D721Med (cell line): ENCODE measurements at regions not wholly inside any gene's neighbourhood (a gene's known extent, or its start where the extent isn't known, plus 50 kb on each side); places are given as distances from the start of the nearest gene placed in this dataset.

Experiments used
- DNase-seq: peaks from one replicate; pipeline ENCODE4 v3.0.0; 2011; ENCODE audit warnings: low spot score; ENCODE audit not compliant: insufficient read length
- FAIRE-seq: peaks from 2 replicates; lab custom pipeline; 2011; peaks lifted over from hg19 to GRCh38; lab: Jason Lieb, UNC
- CTCF ChIP-seq: IDR thresholded peaks from 2 replicates; pipeline ENCODE4 v1.5.1; 2012; ENCODE audit warnings: mild to moderate bottlenecking, control low read depth; ENCODE audit not compliant: insufficient read depth; ENCODE audit errors: missing control alignments

GRCh38 chr10:60456053-60456452 is 66.4 kb upstream of the ANK3 start:
- FAIRE-seq: no peak
- TF ChIP-seq CTCF: no peak
- no peak for DNase-seq

- DNase-seq (no peak), FAIRE-seq (no peak)
- no peak for TF ChIP-seq CTCF
These were observed 64.7 kb upstream of the ANK3 start for GRCh38 chr10:60454336-60454735.

- peak; percentile 58 for FAIRE-seq
- TF ChIP-seq CTCF: no peak
- DNase-seq: no peak
These were observed 63.4 kb upstream of the ANK3 start for GRCh38 chr10:60453036-60453435.

- no peak for TF ChIP-seq CTCF
- no peak for DNase-seq
- no peak for FAIRE-seq
These were observed 60.6 kb upstream of the ANK3 start for GRCh38 chr10:60450291-60450690.

GRCh38 chr10:60448246-60448645 is 58.6 kb upstream of the ANK3 start:
- TF ChIP-seq CTCF: no peak
- FAIRE-seq (no peak), DNase-seq (no peak)

- no peak for FAIRE-seq
These were observed 57.2 kb upstream of the ANK3 start for GRCh38 chr10:60446851-60447250.

More at GRCh38 chr10:60446851-60447250, 57.2 kb upstream of the ANK3 start:
- no peak for TF ChIP-seq CTCF
- DNase-seq: no peak
